Dermis blood vessel endothelial cell (primary cell): ENCODE measurements at regions not wholly inside any gene's neighbourhood (a gene's known extent, or its start where the extent isn't known, plus 50 kb on each side); places are given as distances from the start of the nearest gene placed in this dataset.
"Not testable (repeated sequence)": the region's sequence is repeated elsewhere in the genome, so short reads cannot be mapped to it uniquely, and the experiment has no call there.

Source experiments
- DNase-seq: peaks from one replicate; pipeline ENCODE4 v3.0.0; 2010

DNA sequence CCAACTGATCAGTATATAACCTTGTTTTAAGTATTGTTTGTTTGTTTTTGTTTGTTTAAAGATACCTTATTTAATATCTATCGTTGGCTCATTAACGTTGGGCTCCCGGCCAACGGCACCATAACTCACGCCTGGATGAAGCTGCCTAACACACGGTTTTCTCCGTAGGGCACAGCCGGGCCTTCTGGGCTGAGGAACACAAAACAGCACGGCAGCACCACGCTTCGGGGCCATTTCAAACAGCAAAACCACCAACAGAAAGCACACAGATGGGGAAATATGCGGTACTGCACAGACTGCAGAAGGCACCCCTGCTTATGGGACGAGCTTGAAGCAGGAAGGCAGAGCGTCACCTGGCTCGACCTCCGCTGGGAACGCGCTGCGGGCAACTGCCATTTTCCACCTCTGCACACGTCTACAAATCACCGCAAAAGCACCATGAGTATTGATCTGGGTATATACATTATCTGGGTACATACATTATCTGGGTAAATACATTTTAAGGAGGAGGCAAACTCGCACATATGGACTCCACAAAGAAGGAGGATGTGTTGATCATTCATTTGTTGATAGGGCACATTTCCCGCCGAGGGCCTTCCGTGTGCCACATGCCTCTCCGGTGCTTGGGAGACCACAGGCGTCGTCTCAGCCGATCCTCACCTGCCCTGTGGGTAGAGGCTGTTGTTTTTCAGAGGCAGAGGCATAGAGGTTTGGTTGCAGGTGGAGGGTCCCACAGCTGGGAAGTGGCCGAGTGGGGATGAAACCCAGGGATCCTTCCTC, 123.7 kb upstream of the ATP2B2 start:
- DNase-seq: no peak

DNA sequence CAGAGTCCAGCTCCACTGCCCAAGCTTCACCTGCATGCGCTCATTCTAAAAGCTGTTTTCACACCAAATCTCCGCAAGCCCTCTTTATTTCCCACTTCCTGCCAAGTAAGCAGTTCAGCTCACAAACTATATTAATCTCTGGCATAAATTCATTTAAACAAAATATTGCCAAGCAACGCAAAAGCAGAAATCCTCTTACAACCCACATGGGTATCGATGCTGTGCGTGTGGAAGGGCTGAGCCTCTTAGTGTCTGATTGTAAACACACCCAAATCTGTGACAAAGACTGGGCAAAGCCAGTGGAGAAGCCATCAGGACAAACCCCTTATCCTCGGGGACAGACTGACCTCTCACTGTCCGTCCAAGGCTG, 124.3 kb upstream of the ATP2B2 start:
- no peak for DNase-seq

DNA sequence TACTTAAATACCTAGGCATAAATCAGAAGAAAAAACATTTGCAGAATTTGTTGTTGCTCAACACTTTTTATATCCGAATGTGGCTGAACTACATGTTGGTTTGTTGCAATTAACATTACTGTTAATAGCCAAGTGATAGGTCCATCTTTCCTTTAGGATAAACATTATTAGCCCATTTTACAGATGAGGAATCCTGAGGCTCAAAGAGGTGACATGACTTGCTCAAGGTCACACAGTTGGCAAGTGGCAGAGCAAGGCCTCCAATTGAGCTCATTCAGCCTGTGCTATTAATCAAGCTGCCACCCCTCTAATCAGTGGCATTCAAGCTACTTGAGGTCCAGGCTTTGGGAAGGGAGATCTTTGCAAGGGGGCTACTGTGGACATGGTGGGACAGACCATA, 125.8 kb upstream of the ATP2B2 start:
- DNase-seq: no peak

DNA sequence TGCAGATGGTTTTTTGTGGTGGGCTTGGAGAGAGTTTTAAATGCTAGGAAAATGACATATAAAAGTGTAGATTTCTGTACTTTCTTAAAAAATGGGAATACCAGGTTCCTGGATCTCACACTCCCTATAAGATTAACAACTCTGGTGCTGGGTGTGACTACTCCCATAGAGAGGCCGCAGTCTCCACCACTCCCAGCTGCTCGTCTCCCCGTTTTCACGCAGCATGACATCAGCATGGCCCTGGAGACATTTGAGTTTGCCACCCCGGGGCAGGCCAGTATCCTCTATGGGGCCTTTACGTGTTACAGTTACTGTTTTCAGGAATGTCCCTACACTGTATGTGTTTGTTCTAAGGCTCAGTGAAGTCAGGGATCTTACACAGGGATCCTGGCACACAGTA, 126.7 kb upstream of the ATP2B2 start:
- no peak for DNase-seq

DNA sequence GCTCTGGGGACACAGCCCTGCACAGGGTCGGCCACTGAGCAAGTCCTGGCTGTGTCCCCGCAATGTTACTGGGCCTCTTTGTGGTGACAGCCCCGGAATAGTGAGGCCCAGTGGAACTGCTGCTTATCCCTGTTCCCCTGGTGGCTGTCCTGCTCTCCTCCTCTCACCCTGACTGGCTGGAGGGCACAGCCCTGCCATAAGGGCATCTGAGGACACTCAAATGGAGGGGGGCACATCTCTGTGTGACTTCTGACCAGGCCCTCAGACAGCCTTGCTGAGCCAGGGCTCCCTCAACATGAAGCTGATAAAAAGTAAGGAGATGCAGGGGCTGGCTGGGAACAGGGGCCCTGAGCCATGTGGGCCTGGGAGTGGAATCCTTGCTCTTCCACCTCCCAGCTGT, 127.4 kb upstream of the ATP2B2 start:
- no peak for DNase-seq

DNA sequence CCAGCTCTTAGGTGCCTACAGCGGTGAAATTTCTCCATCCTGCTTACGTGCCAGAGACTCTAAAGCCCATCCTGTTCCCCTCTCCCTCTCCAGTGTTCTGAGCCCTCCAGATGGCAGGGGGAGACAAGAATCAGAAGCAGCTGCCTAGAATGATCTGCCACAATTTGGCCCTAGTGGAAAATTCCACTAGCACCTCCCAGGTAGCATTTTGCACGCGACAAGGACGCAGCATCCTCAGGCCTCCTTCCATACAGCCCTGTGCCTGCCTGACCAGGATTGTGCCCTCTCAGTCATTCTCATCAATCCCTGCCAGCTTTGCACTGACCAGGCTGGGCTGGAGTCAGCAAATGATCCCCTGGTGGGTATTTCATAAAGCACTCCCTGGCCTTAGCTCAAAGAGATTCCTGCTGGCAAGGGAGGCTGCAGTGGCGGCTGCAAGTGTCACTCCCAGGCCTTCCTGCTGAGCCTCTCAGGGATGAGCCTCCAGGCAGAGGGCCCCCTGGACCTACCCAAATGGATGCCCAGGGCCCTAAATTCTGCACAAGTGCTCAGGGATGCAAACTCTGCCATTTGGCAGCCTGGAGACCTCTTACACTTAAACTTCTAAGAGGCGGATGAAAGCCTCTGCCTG, 130.2 kb upstream of the ATP2B2 start:
- no peak for DNase-seq

DNA sequence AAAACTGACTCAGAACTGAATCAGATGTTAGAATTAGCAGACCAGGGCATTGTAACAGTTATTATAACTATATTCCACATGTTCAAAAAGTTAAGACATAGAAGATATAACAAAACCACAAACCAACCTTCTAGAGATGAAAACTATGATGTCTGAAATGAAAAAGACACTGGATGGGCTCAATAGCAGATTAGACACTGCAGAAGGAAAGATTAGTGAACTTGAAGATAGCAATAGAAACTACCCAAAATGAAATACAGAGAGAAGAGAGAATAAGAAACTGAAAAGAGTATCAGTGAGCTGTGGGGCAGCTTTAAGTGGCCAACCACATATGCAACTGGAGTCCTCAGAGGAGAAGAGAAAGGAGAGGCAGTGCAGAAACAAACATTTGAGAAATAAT, 132.0 kb upstream of the ATP2B2 start:
- no peak for DNase-seq

DNA sequence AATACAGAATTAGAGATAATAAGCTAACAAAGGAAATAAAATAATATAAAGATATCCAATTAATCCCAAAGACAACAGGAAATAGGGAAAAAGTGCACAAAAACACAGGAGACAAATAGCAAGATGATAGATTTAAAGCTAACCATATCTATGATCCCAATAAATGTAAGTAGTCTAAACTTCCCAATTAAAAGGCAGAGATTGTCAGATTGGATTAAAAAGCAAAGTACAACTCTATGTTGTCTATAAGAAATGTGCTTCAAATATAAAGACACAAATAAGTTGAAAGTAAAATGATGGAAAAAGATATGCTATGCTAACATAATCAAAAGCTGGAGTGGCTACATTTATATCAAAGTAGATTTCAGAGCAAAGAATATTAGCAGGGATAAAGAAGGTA, 133.1 kb upstream of the ATP2B2 start:
- DNase-seq: no peak

DNA sequence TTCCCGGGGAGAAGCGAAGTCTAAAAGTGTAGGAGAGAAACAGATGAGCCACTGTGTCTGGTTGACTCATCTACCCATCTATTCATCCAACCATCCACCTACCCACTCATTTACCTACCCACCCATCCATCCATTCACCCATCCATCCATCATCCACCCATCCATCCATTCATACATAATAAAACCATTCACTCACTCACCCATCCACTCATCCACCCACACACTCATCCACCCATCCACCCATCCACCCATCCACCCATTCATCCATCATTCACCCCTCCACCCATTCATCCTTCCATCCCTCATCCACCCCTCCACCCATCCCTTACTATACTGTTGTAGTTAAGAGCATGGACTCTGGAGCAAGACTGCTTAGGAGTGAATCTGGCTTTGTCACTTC, 136.4 kb upstream of the ATP2B2 start:
- DNase-seq: no peak

DNA sequence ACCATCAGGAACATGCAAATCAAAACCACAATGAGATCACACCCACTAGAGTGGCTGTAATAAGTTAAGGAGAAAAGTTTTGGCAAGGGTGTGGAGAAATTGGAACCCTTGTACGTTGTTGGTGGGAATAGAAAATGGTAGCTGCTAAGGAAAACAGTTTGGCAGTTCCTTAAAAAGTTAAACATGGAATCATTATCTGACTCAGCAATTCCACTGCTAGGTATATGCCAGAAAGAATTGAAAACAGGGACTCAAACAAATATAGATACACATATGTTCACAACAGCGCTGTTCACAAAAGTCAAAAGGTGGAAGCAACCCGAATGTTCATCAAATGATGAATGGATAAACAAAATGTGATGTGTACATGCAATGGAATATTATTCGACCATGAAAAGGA, 138.8 kb upstream of the ATP2B2 start:
- no peak for DNase-seq

DNA sequence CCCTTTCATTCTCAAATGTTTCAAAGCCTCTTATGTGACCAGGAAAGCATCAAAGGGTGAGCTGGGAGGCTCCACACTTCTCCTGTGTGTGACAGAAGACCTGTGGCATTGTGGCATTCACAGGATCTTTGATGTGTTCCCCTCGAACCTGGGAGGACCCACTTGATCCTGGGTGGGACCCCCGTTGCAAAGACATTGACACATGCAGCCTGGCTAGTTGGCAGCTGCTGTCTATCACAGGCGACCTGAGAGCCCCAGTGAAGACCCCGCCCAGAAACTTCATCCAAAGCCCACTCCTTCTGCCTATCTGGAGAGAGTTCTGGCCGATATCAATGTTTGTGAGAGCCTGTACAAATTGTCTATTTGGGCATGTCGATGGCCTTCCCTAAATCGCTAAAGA, 140.4 kb upstream of the ATP2B2 start:
- DNase-seq: no peak

DNA sequence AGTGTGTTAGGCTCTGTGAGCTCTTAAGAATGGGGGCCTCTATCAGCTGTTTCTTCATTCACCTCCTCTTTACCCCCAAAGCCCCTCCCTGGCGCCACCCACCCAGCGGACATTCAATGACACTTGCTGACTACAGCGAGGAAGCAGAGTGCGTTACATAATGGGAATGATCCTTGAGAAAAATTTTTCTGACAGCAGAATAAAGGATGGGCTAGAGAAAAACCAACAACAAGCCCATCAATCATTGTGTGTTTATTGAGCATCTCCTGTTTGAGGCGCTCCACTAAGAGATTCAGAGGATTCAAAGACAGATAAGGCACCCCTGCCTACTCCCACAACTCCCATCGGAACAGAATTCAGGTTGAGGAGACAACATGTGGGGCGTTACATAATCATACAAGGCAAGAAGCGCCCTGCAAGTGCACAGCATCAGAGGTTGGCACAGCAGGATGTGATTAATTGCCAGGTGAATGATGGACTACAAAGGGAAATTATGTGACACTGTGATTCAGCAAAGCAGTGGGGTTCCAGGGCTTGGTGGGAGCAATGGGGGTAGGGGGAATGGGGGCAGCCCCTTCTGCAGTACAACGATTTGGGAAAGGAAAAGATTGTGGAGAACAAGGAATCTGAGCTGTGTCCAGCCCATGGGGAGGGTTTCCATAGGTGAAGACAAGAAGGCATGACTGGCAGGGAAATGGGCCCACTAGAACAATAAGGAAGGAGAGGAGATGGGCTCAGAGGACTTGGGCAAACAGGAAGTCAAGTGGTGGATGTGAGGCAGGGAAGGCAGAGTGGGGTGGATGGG, 141.3 kb upstream of the ATP2B2 start:
- DNase-seq: no peak

DNA sequence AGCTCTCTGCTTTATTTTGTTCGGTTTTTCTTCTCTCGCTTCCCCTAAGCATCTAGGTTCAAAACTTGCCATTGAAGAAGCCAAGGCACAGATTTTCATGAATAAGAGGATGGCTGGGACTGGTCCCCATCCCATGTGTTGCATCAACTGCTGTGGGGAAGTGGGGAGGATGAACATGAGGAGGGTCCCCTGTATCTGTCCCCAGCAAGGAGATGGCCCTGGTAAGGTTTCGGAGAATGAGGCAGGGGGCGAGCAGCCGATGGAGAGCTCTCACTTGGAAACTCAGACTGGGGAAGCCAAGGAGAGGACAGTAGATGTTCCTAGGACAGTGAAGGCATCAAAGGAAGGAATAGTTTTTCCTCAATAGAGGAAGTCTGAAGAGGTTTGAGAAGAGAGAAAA, 142.0 kb upstream of the ATP2B2 start:
- DNase-seq: no peak

DNA sequence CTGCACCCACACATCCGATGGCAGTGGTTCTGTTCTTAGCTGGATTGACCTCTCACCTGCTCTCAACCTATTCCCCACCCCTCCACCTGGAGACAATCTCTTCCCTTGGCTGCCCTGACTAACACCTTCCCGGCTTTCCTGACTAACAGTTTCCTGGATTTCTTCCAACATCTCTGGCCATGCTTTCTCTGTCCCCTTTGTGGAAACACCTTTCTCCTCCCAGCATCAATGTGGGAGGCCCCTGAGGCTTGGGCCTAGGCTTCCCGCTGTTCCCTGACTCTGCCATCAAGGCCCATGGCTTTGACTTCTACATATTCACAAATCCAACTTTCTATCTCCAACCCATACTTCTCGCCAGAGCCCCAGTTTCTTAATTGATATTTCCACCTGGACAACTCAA, 142.8 kb upstream of the ATP2B2 start:
- no peak for DNase-seq

DNA sequence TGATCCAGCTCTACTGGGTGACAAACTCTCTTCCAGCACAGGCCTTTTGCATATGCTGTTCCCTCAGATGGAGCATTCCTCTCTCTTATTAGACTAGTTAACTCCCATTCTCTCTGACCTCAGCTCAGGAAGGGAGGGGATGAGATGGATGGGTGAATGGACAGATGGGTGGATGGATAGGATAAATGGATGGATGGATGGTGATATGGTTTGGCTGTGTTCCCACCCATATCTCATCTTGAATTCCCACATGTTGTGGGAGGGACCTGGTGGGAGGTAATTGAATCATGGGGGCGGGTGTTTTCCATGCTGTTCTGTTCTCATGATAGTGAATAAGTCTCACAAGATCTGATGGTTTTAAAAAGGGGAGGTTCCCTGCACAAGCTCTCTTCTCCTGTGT, 144.1 kb upstream of the ATP2B2 start:
- DNase-seq: not testable (repeated sequence)

DNA sequence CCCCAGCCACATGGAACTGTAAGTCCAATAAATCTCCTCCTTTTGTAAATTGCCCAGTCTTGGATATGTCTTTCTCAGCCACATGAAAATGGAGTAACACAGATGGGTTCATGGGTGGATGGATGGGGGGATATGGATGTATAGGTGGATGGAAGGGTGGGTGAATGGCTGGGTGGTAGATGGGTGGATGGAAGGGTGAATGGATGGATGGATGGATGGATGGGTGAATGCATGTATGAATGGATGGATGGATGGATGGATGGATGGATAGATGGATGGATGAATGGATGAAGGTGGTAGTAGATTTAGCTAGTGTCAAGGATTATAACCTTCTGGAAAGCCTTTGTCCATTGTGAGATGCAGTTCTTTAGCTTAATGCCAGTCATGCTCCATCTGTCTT, 146.1 kb upstream of the ATP2B2 start:
- no peak for DNase-seq

DNA sequence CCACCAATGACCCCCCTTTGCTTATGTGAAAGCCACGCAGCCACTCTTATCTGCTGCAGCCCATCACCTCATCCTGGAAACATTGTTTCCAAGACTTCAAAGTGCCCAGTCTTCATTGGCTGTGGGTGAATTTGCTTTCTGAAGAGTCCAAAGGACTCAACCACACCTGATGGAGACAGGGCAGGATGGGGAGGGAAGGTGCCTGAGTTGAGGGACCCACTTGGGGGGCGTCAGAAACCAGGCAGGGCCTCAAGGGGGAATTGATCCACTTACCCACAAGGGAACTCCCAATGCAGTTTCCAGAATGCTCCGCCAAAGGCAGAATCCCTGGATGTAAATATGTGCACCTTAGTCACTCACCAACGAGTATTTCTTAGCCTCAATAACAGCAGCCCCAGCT, 147.9 kb upstream of the ATP2B2 start:
- no peak for DNase-seq

DNA sequence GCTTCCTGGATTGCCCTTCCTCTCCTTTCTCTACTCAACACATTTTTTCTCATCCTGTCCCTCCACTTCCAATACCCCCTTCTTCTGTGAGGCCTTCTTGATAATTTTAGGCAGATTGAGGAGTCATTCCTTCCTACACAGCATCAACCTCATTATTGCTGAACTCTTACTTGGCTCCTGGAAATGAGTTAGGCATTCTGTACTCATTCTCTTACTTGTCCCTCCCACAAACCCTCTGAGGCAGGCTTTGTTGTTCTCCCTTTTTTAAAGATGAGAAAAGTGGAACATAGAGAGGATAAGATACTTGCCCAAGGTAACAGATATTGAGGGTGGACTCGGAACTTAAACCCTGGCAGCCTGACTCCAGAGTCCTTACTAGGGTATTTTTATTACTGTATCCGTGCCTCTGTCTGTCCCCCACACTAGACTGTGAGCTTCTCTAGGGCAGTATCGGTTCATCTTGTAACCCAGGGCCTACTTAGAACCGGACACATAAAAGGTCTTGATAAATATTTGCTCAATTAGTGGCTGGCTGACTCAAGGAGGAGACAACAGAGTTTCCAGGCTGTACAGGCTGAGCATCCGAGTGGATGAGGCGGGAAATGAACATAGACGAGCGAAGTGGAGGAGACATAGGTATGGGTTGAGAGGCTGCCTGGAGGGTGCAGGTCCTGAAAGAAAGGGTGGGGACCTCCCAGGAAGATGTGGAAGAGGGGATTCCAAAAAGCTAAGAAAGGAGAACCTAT, 148.7 kb upstream of the ATP2B2 start:
- no peak for DNase-seq

DNA sequence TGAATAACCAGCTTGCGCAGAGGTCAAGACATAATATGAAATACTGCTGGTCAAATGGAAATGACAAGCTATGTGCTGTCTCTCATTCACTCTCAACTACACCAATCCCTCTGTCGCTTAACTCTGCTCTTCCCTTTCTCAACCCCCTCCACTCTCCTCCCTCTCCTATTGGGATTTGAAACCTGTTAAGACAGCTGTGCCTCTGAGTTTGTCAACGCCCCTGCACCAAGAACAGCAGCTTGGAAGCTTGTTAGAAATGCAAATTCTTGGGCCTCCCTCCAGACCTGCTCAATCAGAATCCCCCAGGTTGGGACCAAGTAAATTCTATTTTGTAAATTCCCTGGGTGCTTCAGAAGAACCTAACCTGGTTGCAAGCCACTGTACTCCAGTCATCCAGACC, 149.7 kb upstream of the ATP2B2 start:
- no peak for DNase-seq

DNA sequence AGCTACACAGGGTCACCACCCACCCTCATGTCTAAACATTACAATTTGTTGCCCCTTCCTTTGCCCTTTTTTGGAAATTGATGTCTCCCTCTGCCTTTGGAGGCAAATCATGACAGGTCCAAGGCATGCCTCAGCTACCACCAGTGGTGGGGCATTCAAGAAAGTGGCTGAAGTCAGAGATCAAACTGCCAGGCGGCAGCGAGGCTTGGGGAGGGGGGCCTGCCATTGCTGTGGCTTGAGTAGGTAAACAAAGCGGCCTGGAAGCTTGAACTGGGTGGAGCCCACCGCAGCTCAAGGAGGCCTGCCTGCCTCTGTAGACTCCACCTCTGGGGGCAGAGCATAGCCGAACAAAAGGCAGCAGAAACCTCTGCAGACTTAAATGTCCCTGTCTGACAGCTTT, 152.0 kb upstream of the ATP2B2 start:
- DNase-seq: not testable (repeated sequence)

DNA sequence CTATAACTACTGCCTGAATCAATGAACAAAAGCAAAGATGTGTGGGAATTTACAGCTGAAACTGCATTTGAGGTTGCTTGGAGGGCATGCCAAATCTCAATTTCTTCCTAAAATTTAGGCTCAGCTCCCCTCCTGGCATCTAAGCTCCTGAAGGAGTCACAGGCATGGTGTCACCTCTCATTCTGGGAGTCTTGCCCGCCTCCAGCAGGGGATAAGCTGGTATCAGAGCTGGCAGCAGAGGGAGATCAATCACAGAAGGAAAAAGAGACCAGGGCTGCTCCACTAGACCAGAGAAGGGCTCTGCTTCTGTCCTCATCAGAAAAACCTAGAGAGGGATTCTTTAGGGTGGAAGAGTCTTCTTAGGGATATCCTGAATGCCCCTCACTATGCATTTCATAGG, 150.4 kb upstream of the SLC6A11 start:
- DNase-seq: no peak

DNA sequence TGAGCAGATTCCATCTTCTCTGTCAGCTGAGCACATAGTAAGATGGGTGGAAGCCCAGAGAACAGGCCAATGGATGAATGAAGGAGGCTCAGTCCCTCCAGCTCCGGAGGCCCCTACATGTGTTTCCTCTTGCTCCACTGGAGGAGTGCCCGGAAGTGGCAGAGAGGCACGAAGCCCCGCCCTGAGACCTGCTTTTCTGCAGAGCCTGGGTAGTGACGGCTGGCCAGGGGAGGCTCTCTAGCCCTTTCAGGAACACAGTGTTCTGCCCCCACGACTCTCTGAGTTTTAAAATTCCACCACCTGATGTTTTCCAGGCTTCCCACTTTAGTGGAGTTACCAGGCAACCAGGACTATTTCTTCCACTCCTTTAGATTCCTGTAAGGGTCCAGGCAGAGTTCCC, 149.4 kb upstream of the SLC6A11 start:
- no peak for DNase-seq

DNA sequence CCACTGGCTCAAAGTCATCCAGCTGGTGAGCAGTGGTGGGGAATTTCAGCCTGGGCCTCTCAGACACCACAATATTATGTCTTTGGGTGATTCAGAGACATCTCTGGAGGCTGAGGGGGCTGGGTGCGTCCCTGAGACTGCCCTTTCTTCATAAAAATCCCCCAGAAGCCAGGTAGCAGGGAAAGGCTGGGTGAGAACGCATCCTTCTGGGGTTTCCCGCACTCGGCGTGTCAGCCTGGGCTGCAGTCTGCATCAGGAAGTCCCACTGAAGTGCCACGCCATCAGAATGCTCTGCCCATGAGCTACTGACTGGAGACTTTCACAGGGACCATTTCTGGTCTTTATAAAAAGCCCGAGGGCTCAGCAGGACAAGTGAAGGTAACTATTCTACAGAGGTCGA, 148.8 kb upstream of the SLC6A11 start:
- no peak for DNase-seq
